Loucy (cell line): ENCODE measurements at regions not wholly inside any gene's neighbourhood (a gene's known extent, or its start where the extent isn't known, plus 50 kb on each side); places are given as distances from the start of the nearest gene placed in this dataset.

ENCODE experiments used
- H2AFZ ChIP-seq: fragments of 200-600 bp; sonication (generic); 2 replicates; pipeline ENCODE4 v1.6.0; 2016; ENCODE audit warnings: antibody characterized with exemption, mild to moderate bottlenecking, low read length, moderate library complexity
- H3F3A ChIP-seq: fragments of 200-600 bp; 2 replicates; pipeline ENCODE4 v1.6.0; 2016; ENCODE audit warnings: antibody characterized with exemption, low read depth, mild to moderate bottlenecking
- H3K27me3 ChIP-seq: fragments of 200-600 bp; sonication (generic); 2 replicates; pipeline ENCODE4 v1.6.1; 2014; ENCODE audit warnings: low read length, mild to moderate bottlenecking; ENCODE audit not compliant: insufficient read depth, poor library complexity, severe bottlenecking
- H3K36me3 ChIP-seq: fragments of 200-600 bp; sonication (generic); 2 replicates; pipeline ENCODE4 v1.6.1; 2016; ENCODE audit warnings: low read length; ENCODE audit not compliant: insufficient read depth
- H3K4me1 ChIP-seq: fragments of 200-600 bp; sonication (generic); 2 replicates; pipeline ENCODE4 v1.5.1; 2014; ENCODE audit warnings: low read length, mild to moderate bottlenecking; ENCODE audit not compliant: insufficient read depth, poor library complexity, severe bottlenecking
- H3K4me2 ChIP-seq: fragments of 200-600 bp; sonication (generic); 2 replicates; pipeline ENCODE4 v1.6.0; 2014; ENCODE audit warnings: antibody characterized with exemption, low read length, low read depth, mild to moderate bottlenecking; ENCODE audit not compliant: poor library complexity, severe bottlenecking
- H3K4me3 ChIP-seq: fragments of 200-600 bp; sonication (generic); 2 replicates; pipeline ENCODE4 v1.5.1; 2014; ENCODE audit warnings: low read length, mild to moderate bottlenecking, mixed read lengths; ENCODE audit not compliant: poor library complexity, severe bottlenecking
- H3K79me2 ChIP-seq: fragments of 200-600 bp; sonication (generic); 2 replicates; pipeline ENCODE4 v1.6.1; 2014; ENCODE audit warnings: low read length; ENCODE audit not compliant: insufficient read depth
- H3K9ac ChIP-seq: fragments of 200-600 bp; sonication (generic); 2 replicates; pipeline ENCODE4 v1.6.0; 2014; ENCODE audit warnings: mild to moderate bottlenecking, low read depth, low read length, moderate library complexity; ENCODE audit not compliant: poor library complexity, severe bottlenecking
- H3K9me2 ChIP-seq: fragments of 200-600 bp; sonication (generic); replicated peaks from 2 replicates; pipeline ENCODE4 v1.6.1; 2016; ENCODE audit warnings: low read depth, low read length, mixed read lengths
- H3K9me3 ChIP-seq: fragments of 200-600 bp; sonication (generic); 2 replicates; pipeline ENCODE4 v1.6.1; 2014; ENCODE audit warnings: mild to moderate bottlenecking, antibody characterized with exemption, low read length, low read depth; ENCODE audit not compliant: insufficient read depth
- H4K20me1 ChIP-seq: fragments of 200-600 bp; sonication (generic); 2 replicates; pipeline ENCODE4 v1.6.0; 2014; ENCODE audit warnings: antibody characterized with exemption, low read length, mild to moderate bottlenecking; ENCODE audit not compliant: insufficient read depth, poor library complexity, severe bottlenecking
- EZH2phosphoT487 ChIP-seq: fragments of 200-600 bp; IDR thresholded peaks from 2 replicates; pipeline ENCODE4 v1.6.1; 2018; ENCODE audit warnings: antibody characterized with exemption, mild to moderate bottlenecking, moderate library complexity, borderline replicate concordance
- TF ChIP-seq, protein P1 (sequence below): fragments of 200-600 bp; sonication (generic); conservative IDR thresholded peaks from 2 replicates; pipeline ENCODE4 v1.5.1; 2014; ENCODE audit warnings: mild to moderate bottlenecking, antibody characterized with exemption, low read length

DNA sequence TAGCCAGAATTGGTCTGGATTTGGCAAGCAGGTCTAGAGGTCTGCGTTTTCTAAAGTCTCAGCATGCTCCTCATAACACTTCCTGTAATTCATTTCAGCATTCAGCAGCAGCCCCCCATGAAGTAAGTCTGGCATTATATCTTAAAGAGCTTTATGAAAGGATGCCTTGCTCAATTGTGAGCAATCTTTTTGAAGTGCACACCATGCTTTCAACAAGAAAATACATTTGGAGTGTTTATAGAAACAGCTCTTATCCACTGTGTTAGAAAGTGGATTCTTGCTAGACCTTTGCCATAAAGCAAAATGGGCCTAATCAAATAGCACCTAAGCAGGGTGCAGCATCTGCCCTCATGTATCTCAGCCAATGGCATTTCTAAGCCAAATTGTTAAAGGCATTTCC is 378.0 kb upstream of the AKR1E2 start:
- H3K4me3 ChIP-seq = no peak overlapping the region
- H3K79me2 ChIP-seq = no peaks in the 10 kb centered on the region
- no peaks in the 10 kb centered on the region for H3K36me3 ChIP-seq
- no peak overlapping the region for H3K4me2 ChIP-seq
- no peaks in the 10 kb centered on the region for H3K27me3 ChIP-seq
- no peak overlapping the region for H2AFZ ChIP-seq
- no peaks in the 10 kb centered on the region for H3K9me2 ChIP-seq
- H3K9me3 ChIP-seq = no peaks in the 10 kb centered on the region
- peaks cover 8% of the 10 kb centered on the region for H3K4me1 ChIP-seq
- no peaks in the 10 kb centered on the region for H3F3A ChIP-seq
- no peaks in the 10 kb centered on the region for H4K20me1 ChIP-seq
- TF ChIP-seq, protein P1, sequence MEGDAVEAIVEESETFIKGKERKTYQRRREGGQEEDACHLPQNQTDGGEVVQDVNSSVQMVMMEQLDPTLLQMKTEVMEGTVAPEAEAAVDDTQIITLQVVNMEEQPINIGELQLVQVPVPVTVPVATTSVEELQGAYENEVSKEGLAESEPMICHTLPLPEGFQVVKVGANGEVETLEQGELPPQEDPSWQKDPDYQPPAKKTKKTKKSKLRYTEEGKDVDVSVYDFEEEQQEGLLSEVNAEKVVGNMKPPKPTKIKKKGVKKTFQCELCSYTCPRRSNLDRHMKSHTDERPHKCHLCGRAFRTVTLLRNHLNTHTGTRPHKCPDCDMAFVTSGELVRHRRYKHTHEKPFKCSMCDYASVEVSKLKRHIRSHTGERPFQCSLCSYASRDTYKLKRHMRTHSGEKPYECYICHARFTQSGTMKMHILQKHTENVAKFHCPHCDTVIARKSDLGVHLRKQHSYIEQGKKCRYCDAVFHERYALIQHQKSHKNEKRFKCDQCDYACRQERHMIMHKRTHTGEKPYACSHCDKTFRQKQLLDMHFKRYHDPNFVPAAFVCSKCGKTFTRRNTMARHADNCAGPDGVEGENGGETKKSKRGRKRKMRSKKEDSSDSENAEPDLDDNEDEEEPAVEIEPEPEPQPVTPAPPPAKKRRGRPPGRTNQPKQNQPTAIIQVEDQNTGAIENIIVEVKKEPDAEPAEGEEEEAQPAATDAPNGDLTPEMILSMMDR = no peak
- TF ChIP-seq EZH2phosphoT487 = no peak
- H3K9ac ChIP-seq = no peak overlapping the region

DNA sequence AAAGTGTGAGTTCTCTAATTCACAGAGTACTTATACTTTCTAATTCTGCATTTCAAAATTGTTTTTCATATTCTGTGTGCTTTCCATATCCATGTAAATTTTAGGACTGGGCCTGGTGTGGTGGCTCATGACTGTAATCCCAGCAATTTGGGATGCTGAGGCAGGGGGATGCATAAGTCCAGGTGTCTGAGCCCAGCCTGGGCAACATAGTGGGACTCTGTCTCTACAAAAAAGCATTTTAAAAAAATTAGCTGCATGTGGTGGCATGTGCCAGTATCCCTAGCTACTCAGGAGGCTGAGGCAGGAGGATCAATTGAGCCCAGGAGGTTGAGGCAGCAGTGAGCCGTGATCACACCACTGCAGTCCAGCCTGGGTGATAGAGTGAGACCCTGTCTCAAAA is 382.6 kb upstream of the AKR1E2 start:
- H3K4me2 ChIP-seq = no peak overlapping the region
- no peaks in the 10 kb centered on the region for H3K36me3 ChIP-seq
- H3K9me2 ChIP-seq = no peaks in the 10 kb centered on the region
- H2AFZ ChIP-seq = no peak overlapping the region
- no peaks in the 10 kb centered on the region for H4K20me1 ChIP-seq
- no peak overlapping the region for H3K4me3 ChIP-seq
- no peaks in the 10 kb centered on the region for H3K9me3 ChIP-seq
- no peaks in the 10 kb centered on the region for H3K79me2 ChIP-seq
- no peaks in the 10 kb centered on the region for H3K27me3 ChIP-seq
- no peaks in the 10 kb centered on the region for H3F3A ChIP-seq
- no peak overlapping the region for H3K9ac ChIP-seq
- TF ChIP-seq, protein P1 = no peak
- TF ChIP-seq EZH2phosphoT487 = no peak
- no peaks in the 10 kb centered on the region for H3K4me1 ChIP-seq

DNA sequence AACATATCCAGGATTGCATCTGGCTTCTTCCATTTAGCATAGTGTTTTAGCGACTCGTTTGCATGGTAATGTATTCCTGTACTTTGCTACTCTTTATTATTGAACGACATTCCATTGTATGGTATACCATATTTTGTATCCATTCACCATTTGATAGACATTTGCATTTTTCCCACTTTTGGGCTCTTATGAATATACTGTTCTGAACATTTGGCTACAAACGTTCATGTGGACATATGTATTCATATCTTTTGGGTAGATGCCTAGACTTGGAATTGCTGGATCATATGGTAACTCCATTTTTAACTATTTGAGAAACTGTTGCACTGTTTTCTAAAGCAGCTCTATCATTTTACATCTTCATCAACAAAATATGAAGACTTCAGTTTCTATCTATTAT is 383.7 kb upstream of the AKR1E2 start:
- H3K9me2 ChIP-seq = no peaks in the 10 kb centered on the region
- H2AFZ ChIP-seq = no peak overlapping the region
- H4K20me1 ChIP-seq = no peaks in the 10 kb centered on the region
- H3K9ac ChIP-seq = no peak overlapping the region
- no peaks in the 10 kb centered on the region for H3K4me1 ChIP-seq
- no peaks in the 10 kb centered on the region for H3K36me3 ChIP-seq
- TF ChIP-seq, protein P1 = no peak
- TF ChIP-seq EZH2phosphoT487 = no peak
- no peak overlapping the region for H3K4me2 ChIP-seq
- H3K27me3 ChIP-seq = no peaks in the 10 kb centered on the region
- no peak overlapping the region for H3K4me3 ChIP-seq
- no peaks in the 10 kb centered on the region for H3K79me2 ChIP-seq
- no peaks in the 10 kb centered on the region for H3F3A ChIP-seq
- H3K9me3 ChIP-seq = no peaks in the 10 kb centered on the region
